Dermis blood vessel endothelial cell (primary cell): ENCODE measurements at regions not wholly inside any gene's neighbourhood (a gene's known extent, or its start where the extent isn't known, plus 50 kb on each side); places are given as distances from the start of the nearest gene placed in this dataset.

Experiments used
- DNase-seq: peaks from one replicate; pipeline ENCODE4 v3.0.0; 2010

- DNase-seq = no peak
Measured at GRCh38 chr2:105649534-105649933, 95.2 kb upstream of the NCK2 start.

DNA sequence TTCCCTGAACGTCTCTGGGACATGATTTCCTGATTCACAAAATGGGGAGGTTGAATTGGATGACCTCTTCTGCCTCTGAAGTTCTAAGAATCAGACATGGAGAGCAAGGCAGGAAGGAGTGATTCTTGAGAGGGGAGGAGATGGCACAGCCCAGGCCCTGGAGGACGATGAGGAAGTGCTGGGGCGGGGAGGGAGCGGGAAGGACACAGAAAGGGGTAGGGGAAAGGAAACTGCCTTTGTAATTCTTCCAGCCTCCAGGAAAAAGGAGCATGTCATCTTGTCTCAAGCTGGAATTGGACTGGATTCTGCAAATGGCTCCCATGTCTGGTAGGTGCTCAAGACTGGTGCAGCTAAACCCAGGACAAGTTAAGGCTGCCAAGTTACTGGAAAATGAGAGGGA, 97.0 kb upstream of the NCK2 start:
- no peak for DNase-seq

DNA sequence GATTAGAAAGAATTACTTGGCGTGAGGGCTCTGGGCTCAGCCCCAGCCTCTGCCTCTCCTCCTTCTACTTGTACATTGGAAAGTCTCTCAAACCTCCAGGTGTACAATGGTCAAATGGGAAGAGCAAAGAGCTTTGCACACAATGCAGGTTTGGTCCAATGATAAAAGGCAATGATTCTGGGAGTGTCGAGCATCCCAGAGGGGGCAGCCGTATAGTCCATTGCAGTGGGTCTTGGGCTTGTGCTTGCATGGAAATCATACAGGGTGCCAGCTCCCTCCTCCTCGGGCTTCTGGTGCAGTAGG, 98.0 kb upstream of the NCK2 start:
- no peak for DNase-seq

DNA sequence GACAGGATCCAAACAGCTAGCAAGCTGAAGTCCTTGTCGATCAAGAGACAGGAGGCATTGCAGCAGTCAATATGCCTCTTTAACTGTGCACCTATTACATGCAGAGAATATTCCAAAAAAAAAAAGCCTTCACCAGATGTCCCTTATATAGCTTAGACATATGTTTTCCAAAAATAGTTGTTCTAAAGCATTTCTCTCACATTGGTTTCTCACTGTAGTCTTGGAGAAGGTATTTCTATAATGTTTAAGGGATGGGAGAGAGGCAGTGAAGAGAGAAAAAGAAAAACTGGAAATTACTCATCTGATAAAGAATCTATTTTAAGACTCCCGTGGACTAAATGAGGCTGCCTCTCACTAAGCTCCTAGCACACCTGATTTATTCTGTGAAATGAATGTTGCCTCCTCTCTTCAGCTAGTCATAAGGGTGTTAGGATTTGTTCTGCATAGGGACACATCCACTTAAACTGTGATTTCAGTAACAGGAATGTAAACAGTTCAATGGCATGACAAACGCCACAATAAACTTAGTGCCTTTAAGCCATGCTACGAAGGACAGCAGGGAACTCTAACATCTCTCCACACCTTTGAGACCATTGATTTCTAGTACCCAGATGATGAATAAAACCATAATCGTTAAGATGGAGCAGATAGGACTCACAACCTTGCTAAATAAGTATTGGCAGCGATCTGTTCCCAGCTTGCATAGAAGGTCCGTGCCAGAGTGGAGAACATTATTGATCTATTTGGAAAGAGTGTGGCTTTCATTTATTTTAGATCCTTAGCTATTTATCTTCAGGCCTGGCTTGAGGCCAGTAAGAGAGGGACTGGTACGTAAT, 98.6 kb upstream of the NCK2 start:
- no peak for DNase-seq

DNA sequence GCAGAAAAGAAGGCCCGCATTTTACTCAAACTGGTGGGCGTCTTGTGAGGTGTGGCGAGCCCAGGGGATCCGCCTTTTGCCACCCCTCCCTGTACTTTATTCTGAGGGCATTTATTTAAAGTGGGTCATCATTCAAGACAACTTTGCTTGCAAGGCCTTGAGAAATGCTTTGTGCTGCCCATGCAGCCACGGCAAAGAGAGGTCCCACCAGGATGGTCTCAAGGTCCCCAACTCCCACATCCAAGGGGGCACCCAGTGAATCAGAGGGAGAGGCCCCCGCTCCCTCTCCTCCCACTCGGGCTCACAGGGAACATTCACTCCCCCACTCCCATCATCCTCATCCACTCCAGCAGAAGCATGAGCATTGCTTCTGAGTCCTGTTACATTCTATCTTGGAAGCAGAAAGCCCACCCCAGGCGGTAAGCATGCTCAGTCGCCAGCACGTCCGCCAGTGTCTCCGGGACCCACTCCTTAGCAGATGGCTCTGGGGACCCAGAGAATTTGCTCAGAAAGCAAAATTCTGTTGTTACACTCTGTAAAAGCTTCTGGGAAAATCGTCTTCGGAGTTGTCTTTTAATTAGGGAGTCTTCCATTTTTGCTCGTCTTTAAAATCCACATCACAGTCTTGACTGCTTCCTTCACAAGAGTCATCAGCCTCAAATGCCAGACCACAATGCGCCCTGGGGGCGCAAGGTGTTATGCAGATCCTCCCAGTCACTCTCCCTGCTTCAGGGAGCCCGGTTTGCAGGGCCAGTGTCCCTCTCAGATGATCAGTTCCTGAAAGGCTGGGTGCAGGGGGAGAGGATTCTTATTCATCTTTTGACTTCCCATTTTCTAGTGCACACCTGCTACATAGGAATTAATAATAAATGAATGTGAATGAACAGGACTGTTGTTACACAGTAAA, 99.4 kb upstream of the NCK2 start:
- no peak for DNase-seq

DNA sequence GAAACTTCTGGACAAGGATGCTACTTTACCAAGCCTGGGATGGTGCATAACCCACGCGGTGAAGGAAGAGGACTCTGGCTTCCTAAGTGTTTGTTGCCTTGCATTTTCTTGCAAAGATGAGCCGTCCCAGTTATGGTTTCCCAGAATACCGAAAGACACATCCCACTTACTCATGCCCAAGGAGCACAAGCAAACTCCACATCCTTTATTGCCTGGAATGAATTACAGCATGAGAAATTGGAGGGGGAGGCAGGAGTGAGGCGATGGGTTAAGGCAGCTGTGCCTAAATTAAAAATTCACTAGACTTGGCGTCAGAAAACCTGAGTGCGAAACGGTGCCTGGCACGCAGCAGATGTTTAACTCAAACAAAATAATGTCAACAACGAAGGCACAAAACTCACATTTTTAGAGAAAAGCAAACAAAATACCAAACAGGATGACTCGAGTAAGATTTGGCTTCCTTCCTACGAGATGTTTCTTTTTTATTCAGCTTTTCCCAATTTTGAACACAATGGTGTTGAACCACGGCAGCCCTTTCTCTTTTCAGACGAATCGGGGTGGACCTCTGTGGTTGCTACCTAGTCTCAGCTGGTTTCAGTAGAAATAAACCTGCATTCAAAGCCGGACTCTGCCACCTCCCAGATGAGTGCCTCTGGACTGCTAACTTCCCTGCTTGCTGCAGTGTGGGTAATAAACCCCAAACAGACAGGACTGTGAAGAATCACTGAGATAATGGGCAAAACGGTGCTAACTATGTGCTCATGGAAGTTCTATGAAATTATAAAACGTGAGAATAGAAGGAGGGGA, 100.3 kb upstream of the NCK2 start:
- DNase-seq = no peak

DNA sequence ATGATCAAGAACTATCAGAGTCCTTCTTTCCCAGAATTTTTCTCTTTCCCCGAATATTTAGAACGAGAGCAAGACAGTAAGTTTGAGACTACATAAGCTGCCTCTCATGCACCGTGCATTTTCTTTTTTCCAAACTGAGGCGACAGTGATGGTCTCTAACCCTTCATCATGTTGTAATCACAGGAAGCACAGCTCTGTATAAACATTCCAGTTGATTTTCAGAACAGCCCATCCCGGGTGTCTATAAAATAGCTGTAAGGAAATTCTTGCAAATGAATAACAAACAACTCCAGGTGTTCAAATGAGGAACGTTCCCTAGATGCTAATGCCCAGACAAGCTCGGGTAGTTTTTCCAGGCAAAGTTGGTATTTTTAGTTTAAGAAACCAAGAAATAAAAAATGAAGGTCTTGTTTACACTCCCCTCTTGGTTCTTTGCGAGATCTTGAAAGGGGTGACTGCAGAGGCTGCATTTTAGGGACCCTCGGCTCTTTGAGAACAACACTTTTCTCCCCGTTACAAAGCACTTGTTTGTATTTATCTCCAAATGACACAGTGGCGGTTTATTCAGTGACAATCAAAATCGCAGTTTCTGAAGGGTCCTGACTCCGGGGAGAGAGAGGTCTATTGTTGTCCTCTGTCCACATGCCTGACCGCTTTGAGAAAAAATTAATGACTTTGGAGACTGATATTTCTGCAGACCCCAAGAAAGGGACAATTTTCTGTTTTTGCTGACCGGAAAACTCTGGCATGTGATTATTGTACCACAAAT, 101.1 kb upstream of the NCK2 start:
- DNase-seq = no peak

DNA sequence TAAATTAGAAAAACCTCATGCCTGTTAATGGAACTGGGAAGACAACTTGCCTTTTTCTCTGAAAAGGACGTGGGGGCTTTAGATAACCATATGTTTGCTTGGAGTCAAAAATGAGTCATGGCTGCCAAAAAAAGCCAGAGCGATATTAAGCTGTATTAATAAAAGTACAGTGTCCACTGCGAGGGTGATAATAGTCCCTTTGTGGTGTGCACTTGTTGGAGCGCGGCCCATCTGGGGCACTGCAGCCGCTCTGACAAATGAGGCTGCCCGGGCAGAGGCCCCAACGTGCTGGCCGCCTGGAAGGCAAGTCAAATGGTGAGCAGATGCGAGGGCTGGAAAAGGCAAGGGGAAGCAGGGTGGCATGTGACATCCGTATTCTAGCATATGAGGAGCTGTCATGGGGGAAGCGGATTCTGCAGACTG, 103.3 kb upstream of the NCK2 start:
- no peak for DNase-seq

- no peak for DNase-seq
Measured at GRCh38 chr2:105640246-105640645, 104.5 kb upstream of the NCK2 start.

GRCh38 chr2:105636109-105636740, 108.5 kb upstream of the NCK2 start:
- no peak for DNase-seq

GRCh38 chr2:105635564-105635963, 109.1 kb upstream of the NCK2 start:
- no peak for DNase-seq

DNA sequence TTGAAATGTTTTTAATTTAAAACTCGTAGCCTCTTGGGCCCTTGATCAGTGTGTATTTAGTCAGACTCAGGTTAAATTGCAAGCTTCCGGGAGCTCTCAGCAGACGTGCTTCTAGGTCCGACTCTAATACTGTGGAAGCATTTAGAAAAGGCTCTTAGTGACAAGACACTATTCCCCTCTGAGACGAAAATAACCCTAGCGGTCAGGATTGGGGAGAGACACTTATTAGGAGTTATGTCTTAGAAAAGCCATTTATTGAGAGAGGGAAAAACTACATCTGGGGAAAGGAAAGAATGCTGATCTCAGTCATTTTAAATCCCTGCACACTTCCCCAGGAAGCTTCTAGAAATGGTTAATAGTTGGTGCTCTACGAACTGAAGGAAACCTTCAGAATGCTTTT, 110.5 kb upstream of the NCK2 start:
- DNase-seq = no peak

- DNase-seq = no peak
Measured at GRCh38 chr2:105631922-105632321, 112.8 kb upstream of the NCK2 start.

DNA sequence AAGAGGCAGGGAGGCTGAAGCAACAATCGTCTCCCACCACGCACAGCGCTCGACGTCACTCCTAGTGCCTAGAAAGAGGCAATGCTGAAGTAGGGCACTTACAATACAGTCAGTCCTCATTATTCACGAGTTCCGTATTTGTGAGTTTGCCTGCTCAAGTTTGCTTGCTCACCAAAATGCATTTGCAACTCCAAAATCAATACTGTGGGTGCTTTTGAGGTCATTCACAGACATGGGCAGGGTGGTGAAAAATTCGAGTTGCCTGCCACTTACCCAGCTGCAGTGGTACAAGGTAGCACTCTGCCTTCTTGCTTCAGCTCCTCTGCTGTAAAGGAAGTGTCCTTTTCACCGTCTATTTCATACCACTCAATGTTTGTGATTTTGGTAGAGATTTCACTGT, 113.7 kb upstream of the NCK2 start:
- DNase-seq = no peak

- DNase-seq = no peak
Measured at GRCh38 chr2:105629634-105630033, 115.1 kb upstream of the NCK2 start.

GRCh38 chr2:105627534-105627933, 117.2 kb upstream of the NCK2 start:
- no peak for DNase-seq

DNA sequence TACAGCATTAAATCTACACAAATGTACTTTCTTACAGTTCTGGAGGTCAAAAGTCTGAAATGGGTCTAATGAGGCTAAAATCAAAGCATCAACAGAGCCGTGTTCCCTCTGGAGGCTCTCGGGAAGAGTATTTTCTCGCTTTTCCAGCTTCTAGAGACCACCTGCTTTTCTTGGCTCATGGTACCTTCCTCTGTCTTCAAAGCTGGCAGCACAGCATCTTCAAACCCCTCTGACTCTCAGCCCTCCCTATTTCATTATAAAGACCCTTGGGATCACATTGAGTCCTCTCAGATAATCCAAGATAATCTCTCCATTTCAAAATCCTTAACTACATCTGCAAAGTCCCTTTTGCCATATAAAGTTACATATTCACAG, 117.8 kb upstream of the NCK2 start:
- DNase-seq = no peak

- no peak for DNase-seq
Measured at GRCh38 chr2:105626212-105626965, 118.3 kb upstream of the NCK2 start.

GRCh38 chr2:105625632-105626031, 119.1 kb upstream of the NCK2 start:
- no peak for DNase-seq

- no peak for DNase-seq
Measured at GRCh38 chr2:105621038-105621437, 123.7 kb upstream of the NCK2 start.

GRCh38 chr2:105618351-105618659, 126.4 kb upstream of the NCK2 start:
- no peak for DNase-seq
